Fibroblast of skin of back (primary cell): ENCODE measurements at regions not wholly inside any gene's neighbourhood (a gene's known extent, or its start where the extent isn't known, plus 50 kb on each side); places are given as distances from the start of the nearest gene placed in this dataset.

Experiments used
- DNase-seq: peaks from one replicate; pipeline ENCODE4 v3.0.0-alpha.2; 2013

- DNase-seq: no peak
Observed at GRCh38 chr9:78921341-78921740, 624.4 kb downstream of the PSAT1 start.

- DNase-seq: no peak
Observed at GRCh38 chr9:78923966-78924659, 627.2 kb downstream of the PSAT1 start.

GRCh38 chr9:78927099-78927940 lies 630.4 kb downstream of the PSAT1 start:
- DNase-seq: no peak

- no peak for DNase-seq
Observed at GRCh38 chr9:78928625-78929405, 631.9 kb downstream of the PSAT1 start.

DNA sequence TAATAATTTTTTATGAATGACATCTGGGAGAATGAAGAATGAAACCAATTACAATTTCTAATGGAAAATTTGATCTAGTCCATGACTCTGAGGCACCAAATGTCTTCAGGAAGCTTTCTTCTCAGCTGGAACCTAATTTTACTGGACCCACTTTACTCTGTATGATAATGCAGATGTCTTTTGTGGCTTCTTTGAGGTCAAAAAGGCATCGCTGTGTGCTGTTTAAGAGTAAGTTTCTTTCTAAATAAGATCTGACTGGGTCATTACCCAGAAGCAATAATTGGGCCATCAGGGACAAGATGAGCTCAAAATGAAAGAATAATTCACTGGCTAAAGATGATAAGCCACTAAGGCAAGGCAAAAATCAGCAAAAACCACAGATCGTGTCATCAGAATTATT lies 633.4 kb downstream of the PSAT1 start:
- no peak for DNase-seq

DNA sequence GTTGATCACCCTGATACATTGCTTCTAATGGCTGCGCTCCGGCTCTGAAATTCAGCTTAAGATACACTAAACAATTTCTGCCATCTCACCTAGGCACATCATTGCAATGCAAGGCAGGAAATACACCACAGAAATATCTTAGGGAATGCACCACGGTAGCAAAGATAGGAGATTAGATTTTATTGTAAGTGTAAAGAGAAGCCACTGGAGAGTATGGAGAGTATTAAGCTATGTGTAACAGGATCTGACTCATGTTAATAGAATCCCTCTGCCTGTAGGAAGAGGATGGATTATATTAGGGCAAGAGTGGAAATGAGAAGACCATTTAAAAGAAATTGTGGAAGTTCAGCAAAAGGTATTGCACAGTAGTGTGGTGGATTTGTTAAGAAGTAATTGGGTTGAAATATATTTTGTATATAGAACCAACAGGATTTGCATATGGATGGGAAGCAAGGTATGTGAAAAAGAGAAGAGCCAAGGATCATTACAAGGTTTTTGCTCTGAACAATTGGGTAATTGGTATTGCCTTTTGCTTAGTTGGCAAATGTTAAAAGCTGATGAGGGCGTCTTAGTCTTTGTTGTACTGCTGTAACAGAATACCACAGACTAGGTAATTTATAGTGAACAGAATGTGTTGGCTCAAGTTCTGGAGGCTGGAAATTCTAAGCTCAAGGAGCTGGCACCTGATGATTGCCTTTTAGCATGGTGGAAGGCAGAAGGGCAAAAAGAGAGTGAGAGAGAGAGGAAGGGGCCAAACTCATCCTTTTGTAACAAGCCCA lies 636.1 kb downstream of the PSAT1 start:
- peak; percentile 88 for DNase-seq

- DNase-seq: no peak
Observed at GRCh38 chr9:78934880-78935279, 636.9 kb upstream of the TLE4 start.

DNA sequence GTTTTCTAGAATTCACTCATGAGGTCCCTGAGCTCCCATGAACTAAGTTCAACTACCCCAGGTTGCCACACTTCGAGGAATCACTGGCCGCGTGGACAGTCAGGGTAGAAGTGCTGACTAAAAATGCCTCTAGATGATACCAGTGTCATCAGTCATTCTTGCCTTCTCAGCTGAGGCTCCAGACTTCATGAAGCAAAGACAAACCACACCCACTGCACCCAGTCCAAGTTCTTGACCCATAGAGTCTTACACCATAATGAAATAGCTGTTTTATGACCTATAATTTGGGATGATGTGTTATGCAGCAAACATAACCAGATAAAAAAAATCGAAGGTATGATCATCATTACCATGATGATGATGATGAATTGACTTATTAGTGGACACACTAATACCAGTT lies 632.9 kb upstream of the TLE4 start:
- DNase-seq: no peak

GRCh38 chr9:78939311-78940065 lies 632.3 kb upstream of the TLE4 start:
- DNase-seq: no peak

DNA sequence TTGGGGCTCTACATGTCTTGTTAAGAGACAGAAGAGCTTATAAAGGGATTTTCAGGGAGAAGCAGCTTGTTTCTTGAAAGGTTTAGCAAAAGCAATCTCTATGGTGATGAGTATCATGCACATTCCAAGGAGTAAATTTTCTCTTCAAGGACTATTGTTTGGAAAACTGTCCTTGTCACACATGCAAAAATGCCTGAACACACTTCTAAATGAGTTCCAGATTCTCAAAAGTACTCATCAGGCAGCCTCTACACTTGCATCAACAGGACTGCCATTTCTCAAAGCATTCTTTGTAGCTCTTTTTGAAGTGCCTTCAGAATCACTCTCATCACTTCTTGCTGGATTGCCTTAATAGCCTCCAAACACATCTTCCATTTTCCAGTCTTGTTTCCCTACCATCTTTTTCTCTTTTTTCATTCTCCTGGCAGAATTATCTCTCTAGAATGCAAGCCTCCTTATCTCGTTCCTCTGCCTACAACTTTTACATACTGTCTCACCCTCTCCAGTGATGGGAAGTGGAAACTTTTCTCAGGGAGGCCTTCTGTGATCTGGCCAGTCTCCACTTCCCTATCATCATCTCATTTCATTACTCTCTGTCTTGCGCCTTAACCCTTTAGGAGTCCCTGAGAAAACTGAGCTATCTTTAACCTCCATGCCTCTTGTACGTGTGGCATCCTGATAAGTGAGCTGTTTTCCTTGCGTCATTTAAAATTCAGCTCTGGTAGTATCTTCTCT lies 631.5 kb upstream of the TLE4 start:
- DNase-seq: peak; percentile 32

DNA sequence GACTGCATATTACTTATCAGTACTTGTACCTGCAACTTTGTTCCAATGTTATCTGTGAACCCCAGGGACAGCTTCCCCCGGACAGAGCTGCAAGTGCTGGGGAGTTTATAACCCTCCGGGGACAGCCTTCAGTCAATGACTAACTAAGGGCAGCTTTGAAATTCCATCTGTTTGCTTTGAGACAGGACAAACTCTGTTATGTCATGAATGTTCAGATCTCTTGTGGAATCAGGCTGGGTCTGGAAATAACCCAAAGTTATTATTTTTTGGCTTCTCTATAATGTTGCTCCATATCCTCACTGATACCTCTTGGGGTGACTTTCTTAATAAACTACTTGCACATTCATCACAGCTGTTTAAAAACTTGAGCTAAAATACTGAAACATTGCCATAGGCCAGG lies 617.5 kb upstream of the TLE4 start:
- DNase-seq: peak; percentile 46

DNA sequence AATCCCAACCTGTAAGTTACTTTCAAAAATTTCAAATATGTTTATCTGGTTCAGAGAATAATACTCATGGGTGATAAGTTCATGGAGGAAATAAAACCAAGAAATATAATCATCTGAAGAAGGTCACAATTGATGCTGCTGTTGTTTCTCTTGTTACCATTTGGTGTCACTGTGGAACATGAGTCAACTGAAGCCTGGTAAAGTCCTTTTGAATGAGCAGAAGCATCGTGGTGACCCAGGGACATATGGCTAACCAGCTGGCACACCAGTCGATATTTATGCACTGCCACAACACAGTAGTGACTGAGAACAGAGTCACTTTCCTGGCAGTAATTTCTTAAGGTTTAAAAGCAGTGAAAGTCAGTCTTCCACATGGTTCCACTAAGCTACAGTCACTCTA lies 612.9 kb upstream of the TLE4 start:
- no peak for DNase-seq

GRCh38 chr9:78962156-78962555 lies 609.6 kb upstream of the TLE4 start:
- no peak for DNase-seq

DNA sequence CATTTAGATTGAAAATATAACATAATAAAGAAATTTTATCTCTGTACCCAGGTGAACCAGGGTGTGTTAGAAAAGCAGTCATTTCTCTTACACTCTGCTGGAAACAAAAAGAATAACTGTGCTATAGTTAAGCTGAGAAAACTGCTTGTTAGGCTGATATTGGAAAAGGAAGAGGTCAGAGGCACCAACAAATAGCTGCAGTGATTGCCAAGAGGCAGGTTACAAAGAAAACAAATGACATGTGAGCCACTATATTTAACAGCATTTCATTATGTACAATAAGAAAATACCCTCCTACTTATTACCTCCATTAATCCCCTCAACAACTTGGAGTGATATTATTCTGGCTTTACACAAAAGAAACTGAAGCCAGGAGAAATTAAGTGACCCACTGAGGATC lies 607.9 kb upstream of the TLE4 start:
- DNase-seq: no peak

DNA sequence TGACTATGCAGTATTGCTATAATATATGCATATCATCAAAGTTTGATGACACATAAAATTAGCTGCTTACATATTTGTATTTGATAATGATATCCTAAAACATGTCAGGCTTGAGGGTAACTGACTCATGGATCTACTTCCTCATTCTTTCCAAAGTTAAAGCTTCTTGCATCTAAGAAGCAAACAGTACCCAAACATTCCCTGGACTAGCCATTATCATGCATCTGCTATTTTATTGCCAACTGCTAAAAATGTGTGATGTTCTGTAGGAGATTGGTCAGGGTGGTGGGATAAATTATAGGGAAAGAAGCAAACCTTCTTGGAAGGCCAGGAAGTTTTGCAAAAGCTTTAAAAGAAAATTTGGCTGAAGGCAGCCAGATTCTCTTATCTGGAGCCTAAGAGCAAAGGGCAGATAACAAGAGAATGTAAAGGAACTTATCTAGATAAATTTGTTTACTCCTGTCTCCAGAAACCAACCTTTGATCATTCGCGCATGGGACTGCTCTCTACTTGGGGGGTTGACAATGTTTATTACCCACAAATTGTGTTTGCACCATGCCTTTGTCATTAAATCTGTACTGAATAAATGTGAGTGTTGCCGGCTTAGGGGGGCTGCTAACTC lies 604.1 kb upstream of the TLE4 start:
- DNase-seq: peak; percentile 40

- no peak for DNase-seq
Observed at GRCh38 chr9:78970375-78970774, 601.4 kb upstream of the TLE4 start.

- no peak for DNase-seq
Observed at GRCh38 chr9:78971540-78971939, 600.2 kb upstream of the TLE4 start.

GRCh38 chr9:78972303-78972999 lies 599.3 kb upstream of the TLE4 start:
- DNase-seq: no peak

- peak; percentile 68 for DNase-seq
Observed at GRCh38 chr9:78973907-78974306, 597.9 kb upstream of the TLE4 start.

- DNase-seq: peak; percentile 81
Observed at GRCh38 chr9:78982849-78983248, 588.9 kb upstream of the TLE4 start.
